ENCODE measurements at regions not wholly inside any gene's neighbourhood (a gene's known extent, or its start where the extent isn't known, plus 50 kb on each side); places are given as distances from the start of the nearest gene placed in this dataset.

DNA sequence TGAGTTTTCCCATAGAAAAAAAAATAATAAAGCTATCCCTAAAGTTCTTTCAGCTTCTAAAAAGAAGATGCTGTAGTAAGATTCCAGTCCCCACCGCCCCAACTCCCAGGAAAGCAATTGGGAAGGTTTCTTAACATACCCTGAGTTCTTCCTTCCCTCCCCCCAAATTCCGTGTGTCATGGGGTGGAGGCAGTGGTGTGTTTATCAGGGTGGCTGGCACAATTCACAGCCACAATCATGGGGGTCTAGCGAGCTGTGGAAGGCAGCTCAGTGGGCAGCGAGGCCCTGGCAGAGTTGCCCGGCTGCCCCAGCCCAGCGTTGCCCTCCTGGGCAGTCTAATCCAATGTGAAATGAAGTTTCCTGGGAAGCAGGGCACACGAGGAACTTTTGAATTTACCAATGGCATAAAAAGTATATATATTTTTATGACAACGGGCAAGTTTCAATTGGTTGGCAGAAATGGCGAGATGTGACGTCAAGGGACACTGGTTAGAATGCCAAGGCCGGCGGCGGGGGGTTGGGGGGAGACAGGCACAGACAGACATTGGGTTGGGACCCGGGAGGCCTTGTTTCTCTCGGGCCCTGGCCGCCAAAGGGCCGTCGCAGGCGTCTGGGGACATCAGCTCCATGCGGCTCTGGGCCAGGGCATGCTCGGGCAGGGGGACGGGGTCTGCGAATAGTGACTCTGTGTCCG, 80.7 kb upstream of the PPARA start:
- peak overlapping the region; percentile 90 for H3K4me2 ChIP-seq

DNA sequence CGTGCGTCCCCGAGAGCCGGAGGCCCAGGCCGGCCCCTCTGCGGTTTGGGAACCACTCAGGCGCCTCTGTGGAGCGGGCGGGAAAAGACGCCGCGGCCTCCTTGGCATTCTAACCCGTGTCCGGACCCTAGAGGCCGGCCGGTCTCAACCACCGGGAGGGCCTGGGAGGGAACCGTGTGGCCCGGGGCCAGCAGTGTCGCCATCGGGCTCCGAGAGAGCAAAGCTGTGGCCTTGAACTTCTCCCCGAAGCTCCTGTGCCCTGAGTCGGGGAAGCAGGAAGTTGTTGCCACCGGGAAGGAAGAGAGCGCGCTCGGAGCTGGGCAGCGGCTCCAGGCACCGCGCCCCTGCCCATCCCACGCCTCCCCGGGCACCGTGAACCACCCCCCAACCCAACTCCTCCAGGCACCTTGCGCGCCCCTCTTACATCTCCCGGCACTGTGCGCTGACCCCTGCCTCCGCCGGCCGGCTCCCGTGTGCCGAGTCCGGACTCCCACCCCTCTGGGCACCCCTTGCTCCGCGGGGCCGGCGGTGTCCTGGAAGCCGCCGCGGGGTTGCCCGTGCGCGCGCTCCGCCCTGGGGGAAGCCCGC, 80.0 kb upstream of the PPARA start:
- peak overlapping the region; percentile 97 for H2AFZ ChIP-seq
- H3K27me3 Mint-ChIP-seq (ENCODE audit: insufficient read depth, low read depth, poor library complexity): peaks cover 44% of the 10 kb centered on the region
- no peak overlapping the region for H3K27ac ChIP-seq (ENCODE audit: low read depth)
- H3K4me2 ChIP-seq: peak overlapping the region; percentile 90
- H3K79me2 ChIP-seq (replicated peaks; ENCODE audit: insufficient read depth): peaks cover 26% of the 10 kb centered on the region
- peak overlapping the region; percentile 76 for H3K4me3 ChIP-seq
- H3K4me1 Mint-ChIP-seq: peaks cover 29% of the 10 kb centered on the region
- H3K27me3 ChIP-seq (ENCODE audit: insufficient read depth): peaks cover 58% of the 10 kb centered on the region
- DNase-seq (ENCODE audit: low spot score): peak; percentile 69
- H4K20me1 ChIP-seq (replicated peaks; ENCODE audit: insufficient read depth): no peaks in the 10 kb centered on the region
- peaks cover 34% of the 10 kb centered on the region for H3K4me1 ChIP-seq (ENCODE audit: insufficient read depth)
- H3F3A ChIP-seq (replicated peaks; ENCODE audit: low read depth): peaks cover 14% of the 10 kb centered on the region; the same call in 1 of the 2 replicates
- no peaks in the 10 kb centered on the region; the same call in 1 of the 2 replicates for H3K36me3 ChIP-seq (ENCODE audit: insufficient read depth)
- peak; percentile 47 for ATAC-seq
- H3K36me3 Mint-ChIP-seq (ENCODE audit: low read depth): peaks cover 2% of the 10 kb centered on the region; the same call in 1 of the 3 replicates
- H3K9me2 ChIP-seq (ENCODE audit: insufficient read depth): no peaks in the 10 kb centered on the region
- peak overlapping the region; percentile 72 for H3K4me3 Mint-ChIP-seq
- H3K9me3 Mint-ChIP-seq: no peaks in the 10 kb centered on the region
- H3K27ac Mint-ChIP-seq: no peak overlapping the region
- TF ChIP-seq, protein P1, sequence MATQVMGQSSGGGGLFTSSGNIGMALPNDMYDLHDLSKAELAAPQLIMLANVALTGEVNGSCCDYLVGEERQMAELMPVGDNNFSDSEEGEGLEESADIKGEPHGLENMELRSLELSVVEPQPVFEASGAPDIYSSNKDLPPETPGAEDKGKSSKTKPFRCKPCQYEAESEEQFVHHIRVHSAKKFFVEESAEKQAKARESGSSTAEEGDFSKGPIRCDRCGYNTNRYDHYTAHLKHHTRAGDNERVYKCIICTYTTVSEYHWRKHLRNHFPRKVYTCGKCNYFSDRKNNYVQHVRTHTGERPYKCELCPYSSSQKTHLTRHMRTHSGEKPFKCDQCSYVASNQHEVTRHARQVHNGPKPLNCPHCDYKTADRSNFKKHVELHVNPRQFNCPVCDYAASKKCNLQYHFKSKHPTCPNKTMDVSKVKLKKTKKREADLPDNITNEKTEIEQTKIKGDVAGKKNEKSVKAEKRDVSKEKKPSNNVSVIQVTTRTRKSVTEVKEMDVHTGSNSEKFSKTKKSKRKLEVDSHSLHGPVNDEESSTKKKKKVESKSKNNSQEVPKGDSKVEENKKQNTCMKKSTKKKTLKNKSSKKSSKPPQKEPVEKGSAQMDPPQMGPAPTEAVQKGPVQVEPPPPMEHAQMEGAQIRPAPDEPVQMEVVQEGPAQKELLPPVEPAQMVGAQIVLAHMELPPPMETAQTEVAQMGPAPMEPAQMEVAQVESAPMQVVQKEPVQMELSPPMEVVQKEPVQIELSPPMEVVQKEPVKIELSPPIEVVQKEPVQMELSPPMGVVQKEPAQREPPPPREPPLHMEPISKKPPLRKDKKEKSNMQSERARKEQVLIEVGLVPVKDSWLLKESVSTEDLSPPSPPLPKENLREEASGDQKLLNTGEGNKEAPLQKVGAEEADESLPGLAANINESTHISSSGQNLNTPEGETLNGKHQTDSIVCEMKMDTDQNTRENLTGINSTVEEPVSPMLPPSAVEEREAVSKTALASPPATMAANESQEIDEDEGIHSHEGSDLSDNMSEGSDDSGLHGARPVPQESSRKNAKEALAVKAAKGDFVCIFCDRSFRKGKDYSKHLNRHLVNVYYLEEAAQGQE (IDR thresholded peaks at IDR 0.05; ENCODE audit: unreplicated experiment): no peak
- TF ChIP-seq JUNB (IDR thresholded peaks at IDR 0.05; ENCODE audit: unreplicated experiment) (no peak), POLR2AphosphoS5 (IDR thresholded peaks at IDR 0.05; ENCODE audit: low read depth) (no peak), EZH2phosphoT487 (IDR thresholded peaks at IDR 0.05; ENCODE audit: unreplicated experiment) (no peak), ZNF114 (CRISPR knock-in tag; IDR thresholded peaks at IDR 0.05) (no peak), CREB1 (CRISPR knock-in tag; IDR thresholded peaks at IDR 0.05; ENCODE audit: low read depth) (no peak), STAT1 (IDR thresholded peaks at IDR 0.05; ENCODE audit: unreplicated experiment) (no peak), EZH2 (IDR thresholded peaks at IDR 0.05; ENCODE audit: low read depth, unreplicated experiment) (no peak), NANOG (IDR thresholded peaks at IDR 0.05; ENCODE audit: borderline replicate concordance) (no peak)
- TF ChIP-seq, protein P2, sequence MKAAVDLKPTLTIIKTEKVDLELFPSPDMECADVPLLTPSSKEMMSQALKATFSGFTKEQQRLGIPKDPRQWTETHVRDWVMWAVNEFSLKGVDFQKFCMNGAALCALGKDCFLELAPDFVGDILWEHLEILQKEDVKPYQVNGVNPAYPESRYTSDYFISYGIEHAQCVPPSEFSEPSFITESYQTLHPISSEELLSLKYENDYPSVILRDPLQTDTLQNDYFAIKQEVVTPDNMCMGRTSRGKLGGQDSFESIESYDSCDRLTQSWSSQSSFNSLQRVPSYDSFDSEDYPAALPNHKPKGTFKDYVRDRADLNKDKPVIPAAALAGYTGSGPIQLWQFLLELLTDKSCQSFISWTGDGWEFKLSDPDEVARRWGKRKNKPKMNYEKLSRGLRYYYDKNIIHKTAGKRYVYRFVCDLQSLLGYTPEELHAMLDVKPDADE (IDR thresholded peaks at IDR 0.05): no peak
- TF ChIP-seq, protein P3, sequence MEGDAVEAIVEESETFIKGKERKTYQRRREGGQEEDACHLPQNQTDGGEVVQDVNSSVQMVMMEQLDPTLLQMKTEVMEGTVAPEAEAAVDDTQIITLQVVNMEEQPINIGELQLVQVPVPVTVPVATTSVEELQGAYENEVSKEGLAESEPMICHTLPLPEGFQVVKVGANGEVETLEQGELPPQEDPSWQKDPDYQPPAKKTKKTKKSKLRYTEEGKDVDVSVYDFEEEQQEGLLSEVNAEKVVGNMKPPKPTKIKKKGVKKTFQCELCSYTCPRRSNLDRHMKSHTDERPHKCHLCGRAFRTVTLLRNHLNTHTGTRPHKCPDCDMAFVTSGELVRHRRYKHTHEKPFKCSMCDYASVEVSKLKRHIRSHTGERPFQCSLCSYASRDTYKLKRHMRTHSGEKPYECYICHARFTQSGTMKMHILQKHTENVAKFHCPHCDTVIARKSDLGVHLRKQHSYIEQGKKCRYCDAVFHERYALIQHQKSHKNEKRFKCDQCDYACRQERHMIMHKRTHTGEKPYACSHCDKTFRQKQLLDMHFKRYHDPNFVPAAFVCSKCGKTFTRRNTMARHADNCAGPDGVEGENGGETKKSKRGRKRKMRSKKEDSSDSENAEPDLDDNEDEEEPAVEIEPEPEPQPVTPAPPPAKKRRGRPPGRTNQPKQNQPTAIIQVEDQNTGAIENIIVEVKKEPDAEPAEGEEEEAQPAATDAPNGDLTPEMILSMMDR (conservative IDR thresholded peaks at IDR 0.05; ENCODE audit: low read depth in 2 of 2): no peak

More for the DNA sequence above, 80.7 kb upstream of the PPARA start:
- no peaks in the 10 kb centered on the region; the same call in 1 of the 2 replicates for H3K36me3 ChIP-seq (ENCODE audit: insufficient read depth)
- peaks cover 20% of the 10 kb centered on the region for H3K79me2 ChIP-seq (replicated peaks; ENCODE audit: insufficient read depth)
- Mint-ChIP-seq H3K36me3 (ENCODE audit: low read depth) (peaks cover 2% of the 10 kb centered on the region; the same call in 1 of the 3 replicates), H3K27ac (no peak overlapping the region), H3K4me3 (peak overlapping the region; percentile 72), H3K27me3 (ENCODE audit: insufficient read depth, low read depth, poor library complexity) (peaks cover 41% of the 10 kb centered on the region), H3K9me3 (no peaks in the 10 kb centered on the region), H3K4me1 (peaks cover 23% of the 10 kb centered on the region)
- no peaks in the 10 kb centered on the region for H3K9me2 ChIP-seq (ENCODE audit: insufficient read depth)
- no peak overlapping the region for H3K27ac ChIP-seq (ENCODE audit: low read depth)
- ATAC-seq: no peak
- peak overlapping the region; percentile 76 for H3K4me3 ChIP-seq
- H3K4me1 ChIP-seq (ENCODE audit: insufficient read depth): peaks cover 28% of the 10 kb centered on the region
- peak; percentile 18 for TF ChIP-seq EZH2 (IDR thresholded peaks at IDR 0.05; ENCODE audit: low read depth, unreplicated experiment)
- no peak for TF ChIP-seq POLR2AphosphoS5 (IDR thresholded peaks at IDR 0.05; ENCODE audit: low read depth)
- peaks cover 14% of the 10 kb centered on the region; the same call in 1 of the 2 replicates for H3F3A ChIP-seq (replicated peaks; ENCODE audit: low read depth)
- no peaks in the 10 kb centered on the region for H4K20me1 ChIP-seq (replicated peaks; ENCODE audit: insufficient read depth)
- DNase-seq (ENCODE audit: low spot score): no peak
- H3K27me3 ChIP-seq (ENCODE audit: insufficient read depth): peaks cover 58% of the 10 kb centered on the region
- peak overlapping the region; percentile 97 for H2AFZ ChIP-seq

Measured in GM23338 (cell line).